ENCODE measurements at regions not wholly inside any gene's neighbourhood (a gene's known extent, or its start where the extent isn't known, plus 50 kb on each side); places are given as distances from the start of the nearest gene placed in this dataset.

- no peak for TF ChIP-seq EP300 (IDR thresholded peaks at IDR 0.05)
- no peak for TF ChIP-seq POLR2A (IDR thresholded peaks at IDR 0.05)
- no peak for TF ChIP-seq CTCF (IDR thresholded peaks at IDR 0.05)
These were observed 288.2 kb upstream of the HS6ST1 start for GRCh38 chr2:128606837-128607236.
